GM19452 (cell line): ENCODE measurements at regions not wholly inside any gene's neighbourhood (a gene's known extent, or its start where the extent isn't known, plus 50 kb on each side); places are given as distances from the start of the nearest gene placed in this dataset.

Source experiments
- ATAC-seq: cut with Tn5 transposase; IDR thresholded peaks from one replicate; pipeline ENCODE4 v1.9.1; 2021; ENCODE audit not compliant: unreplicated experiment

DNA sequence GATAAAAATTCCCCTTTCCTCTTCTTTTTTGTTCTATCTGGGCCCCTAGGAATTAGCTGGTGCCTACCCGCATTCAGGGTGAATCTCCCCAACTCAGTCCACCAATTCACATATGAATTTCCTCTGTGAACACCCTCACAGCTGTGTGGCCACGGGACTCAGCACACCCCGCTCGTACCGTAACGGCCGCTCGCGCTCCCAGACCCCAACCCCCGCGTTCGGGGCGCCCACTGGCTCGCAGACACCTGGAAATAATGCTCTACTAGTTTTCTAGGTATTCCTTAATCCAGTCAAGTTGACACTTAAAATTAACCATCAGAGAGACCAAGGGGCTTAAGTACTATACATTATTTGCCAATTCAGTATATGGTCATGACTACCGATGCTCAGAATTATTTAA, 1702.1 kb upstream of the PCDH20 start:
- ATAC-seq, result no peak

DNA sequence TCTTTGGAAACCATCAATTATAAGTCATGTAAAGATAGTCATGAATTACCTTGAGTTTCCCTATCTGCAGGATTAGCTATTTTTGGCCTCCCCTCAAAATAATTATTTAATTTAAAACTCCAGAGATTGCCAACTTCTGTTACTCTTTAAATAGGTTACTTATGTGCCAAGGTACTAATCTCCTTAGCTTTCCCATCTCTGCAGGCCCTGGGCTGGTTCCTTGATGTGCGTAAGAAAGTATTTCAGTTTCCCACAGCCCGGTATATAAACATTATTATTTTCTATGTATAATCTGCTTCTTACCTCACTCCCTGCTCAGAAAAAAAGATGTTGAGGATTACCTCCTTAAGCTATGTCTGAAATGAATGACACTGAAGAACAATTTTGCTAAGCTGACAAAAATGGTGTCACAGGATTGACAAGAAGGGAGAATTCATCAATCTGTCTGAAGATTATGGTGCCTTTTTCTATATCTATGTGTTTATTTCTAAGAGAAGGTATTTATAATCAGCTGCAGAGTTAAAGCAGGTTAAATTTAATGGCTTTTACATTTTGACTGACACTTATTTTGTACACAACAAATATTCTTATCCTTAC, 1697.2 kb upstream of the PCDH20 start:
- no peak for ATAC-seq

DNA sequence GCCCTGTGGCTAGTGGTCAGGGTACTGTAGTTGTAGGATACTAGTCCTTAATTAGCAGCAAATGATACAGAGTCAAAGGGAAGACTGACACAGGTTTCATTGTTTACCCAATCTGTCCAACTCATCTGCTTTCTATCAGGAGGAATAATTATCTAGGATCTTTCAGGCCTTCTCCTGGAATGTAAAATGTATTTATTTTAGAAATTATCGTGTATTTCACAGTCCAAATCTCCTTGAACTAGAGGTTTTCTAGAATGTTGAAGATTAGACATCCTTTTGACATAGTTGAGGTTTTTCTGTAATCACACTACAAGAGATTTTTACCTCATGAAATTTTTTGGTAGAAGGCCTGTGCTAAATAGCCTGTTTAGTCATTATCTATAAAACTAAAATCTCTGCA, 1694.8 kb upstream of the PCDH20 start:
- ATAC-seq, result no peak

DNA sequence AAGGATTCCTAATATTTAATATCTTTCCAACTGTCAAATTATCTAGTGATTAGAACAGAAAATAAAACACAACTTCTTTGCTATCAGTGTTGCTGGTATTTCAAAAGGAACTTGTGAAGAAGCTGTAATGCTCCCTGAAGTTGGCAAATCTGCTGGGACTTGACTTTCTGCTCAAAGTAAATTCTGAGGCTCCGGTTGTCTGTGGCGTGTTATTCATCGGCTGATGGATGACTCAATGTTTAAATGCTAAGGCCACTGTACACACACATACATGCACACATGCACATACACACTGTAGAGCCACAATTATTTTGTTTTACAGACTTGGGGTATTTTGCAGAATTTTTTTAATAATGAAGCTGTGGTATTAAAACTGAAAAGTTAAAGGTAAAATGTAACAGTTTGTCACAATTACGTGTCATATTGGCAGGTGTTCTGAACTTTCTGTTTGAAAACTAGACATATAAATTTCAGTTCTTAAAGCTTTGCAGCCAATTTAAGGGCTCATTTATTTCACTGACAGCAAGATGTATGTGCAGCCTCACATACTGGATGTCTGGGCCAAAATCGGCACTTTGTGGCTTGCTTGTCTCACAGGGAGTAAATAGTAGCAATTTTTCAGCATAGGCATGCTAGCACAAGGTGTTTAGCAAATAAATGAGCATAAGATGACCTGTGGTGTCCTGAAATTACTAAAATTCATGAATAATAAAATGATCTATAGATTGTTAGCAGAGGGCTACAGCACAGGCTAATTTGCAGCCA, 1691.7 kb upstream of the PCDH20 start:
- no peak for ATAC-seq

DNA sequence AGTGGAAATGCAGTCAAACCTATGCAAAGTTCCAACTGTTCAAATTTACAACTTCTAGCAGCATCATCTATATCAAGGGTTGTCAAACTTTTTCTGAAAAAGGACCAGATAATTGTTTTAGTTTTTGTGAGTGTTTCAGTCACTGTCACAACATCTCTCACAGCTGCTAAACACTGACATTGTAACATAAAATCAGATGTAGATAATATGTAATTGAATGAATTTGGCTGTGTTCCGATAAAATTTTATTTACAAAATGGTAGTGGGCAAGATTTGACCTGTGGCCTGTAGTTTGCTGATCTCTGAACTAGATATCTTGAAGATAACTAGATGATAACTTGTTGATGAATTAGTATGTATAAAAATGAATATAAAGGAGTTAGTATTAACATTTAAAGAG, 1679.1 kb upstream of the PCDH20 start:
- no peak for ATAC-seq

DNA sequence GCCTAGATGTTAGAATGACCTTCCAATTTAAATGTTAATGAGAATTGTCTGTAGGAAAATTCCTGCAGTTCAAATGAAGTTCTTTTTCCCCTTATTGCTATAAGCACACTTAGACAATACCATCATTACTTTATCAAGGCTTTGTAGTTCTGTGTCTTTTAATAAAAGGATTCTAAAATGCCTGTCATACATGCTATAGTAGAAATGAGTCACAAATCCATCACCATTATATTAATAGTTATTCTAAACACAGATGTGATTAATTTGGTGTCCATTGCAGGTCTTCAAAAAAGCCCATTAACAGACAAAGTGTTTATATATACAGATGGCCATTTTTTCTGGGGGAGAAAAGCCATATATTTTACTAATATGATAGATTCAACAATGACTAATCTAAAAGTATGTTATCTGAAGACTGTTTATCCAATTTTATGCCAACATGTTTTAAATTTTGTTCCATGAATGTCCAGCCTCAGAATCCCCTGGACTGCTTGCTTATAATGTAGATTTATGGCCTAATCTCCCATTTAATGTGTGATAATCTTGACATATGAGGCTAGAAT, 1678.3 kb upstream of the PCDH20 start:
- no peak for ATAC-seq

DNA sequence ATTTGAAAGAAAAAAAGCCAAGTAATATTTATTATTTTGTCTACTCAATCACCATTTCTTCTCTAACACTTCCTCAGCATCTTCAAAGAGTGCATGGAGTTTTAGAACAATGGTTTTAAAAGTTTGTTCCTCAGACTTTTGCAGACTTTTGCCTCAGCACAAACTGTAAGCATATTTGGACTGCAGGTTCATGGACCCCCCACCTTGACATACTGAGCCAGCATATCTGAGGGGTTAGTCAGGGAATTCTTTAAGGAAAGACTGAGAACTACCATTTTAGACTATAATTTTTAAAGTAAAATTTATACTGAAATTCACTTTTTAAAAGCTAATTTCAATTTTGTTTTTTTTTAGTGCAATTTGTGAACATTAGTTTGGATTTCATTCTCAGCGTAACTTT, 1676.8 kb upstream of the PCDH20 start:
- no peak for ATAC-seq

DNA sequence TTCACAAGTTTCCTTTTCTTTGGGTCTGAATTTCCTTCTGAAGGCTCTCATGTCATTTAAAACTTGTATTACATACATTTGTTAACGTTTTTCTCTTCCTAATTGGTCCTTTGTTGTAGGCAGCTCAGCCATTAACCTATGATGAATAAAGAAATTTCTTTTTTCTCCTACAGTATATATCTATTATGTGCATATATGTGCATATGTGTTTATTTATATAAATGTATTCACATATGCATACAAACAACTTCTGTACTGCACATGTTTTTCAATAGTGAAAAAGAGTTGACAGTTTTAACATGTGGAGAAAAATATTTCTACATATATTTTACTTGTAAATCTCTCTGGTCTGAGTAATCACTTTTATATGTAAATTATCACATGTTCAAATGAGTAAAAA, 1674.9 kb upstream of the PCDH20 start:
- ATAC-seq, result no peak

DNA sequence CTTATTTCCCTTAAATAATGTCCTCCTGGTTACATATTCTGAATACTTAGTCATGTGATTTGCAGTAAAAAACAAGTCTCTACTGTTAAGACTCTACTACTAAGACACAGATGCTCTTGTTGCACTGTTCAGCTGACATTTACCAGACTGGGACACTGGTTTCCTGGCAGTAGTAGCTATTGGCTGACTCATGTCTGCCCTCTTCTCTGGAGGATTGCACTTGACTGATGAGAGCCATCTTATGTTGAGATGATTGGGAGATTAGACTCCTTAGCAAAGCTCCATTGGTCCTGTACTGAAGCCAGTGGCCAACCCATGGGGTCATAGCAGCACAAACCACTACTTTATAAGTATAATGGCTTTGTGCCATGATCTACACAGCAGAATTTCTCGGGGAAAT, 1672.6 kb upstream of the PCDH20 start:
- no peak for ATAC-seq

DNA sequence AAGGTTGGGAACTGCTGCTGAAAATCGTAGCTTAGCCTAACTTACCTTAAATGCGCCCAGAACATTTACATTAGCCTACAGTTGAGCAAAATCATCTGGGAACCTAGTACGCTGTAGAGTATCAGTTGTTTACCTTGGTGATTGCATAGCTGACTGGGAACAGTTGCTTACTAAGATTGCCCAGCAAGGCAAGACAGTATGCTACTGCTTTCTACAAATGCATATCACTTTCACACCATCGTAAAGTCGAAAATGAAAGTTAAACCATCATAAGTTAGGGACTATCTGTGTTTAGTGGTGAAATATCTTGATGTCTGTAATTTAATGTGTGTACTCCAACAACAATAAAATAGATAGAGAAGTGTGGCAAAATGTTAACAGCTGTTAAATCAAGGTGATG, 1670.6 kb upstream of the PCDH20 start:
- no peak for ATAC-seq

DNA sequence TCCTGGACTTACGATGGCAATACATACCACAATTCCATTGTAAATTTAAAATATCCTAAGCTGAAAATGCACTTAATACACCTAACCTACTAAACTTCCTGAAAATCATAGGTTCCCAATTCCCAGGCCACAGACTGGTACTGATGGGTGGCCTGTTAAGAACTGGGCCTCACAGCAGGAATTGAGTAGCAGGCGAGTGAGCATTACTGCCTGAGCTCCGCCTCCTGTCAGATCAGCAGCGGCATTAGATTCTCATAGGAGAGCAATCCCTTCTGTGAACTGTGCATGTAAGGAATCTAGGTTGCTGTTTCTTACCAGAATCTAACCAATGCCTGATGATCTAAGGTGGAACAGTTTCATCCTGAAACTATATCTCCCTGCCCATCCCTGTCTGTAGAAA, 1670.2 kb upstream of the PCDH20 start:
- ATAC-seq, result no peak

DNA sequence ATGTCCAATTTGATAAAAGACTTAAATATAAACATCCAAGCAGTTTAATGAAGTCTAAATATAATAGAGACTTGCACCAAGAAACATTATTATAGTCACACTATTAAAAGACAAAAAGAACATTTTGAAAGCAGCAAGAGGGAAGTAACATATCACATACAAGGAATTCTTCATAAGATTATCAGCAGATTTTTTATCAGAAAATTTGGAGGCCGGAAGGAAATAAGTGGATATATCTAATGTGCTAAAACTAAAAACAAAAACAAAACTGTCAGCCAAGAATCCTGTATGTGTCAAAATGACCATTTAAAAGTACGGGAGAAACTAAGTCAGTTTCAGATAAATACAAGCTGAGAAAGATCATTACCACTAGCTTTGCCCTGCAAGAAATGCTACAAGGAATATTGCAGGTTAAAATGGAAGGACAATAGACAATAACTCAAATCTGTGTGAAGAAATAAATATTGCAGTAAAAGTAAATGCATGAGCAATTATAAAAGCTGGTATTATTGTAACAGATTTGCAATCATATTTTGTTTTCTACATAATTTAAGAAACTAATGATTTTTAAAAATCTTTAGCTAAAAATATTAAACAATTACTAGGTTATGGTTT, 1665.9 kb upstream of the PCDH20 start:
- no peak for ATAC-seq

DNA sequence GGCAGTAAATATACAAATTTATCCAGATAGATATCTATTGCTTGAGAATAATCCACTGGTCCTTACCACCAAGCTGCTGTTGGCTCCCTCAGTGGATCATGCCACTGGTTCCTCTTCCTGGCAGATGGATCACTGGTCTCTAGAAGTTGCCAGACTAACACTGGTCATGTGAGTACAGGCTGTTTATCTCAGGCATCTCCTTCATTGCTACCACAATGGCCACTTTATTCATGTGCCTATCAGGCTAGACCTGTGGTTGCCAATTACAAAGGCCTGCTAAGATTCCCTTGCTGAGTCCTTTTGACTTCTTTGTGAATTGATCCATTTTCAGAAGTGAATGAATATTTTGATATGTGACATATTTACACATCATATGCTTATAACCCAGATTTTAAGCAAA, 1659.5 kb upstream of the PCDH20 start:
- ATAC-seq, result no peak

DNA sequence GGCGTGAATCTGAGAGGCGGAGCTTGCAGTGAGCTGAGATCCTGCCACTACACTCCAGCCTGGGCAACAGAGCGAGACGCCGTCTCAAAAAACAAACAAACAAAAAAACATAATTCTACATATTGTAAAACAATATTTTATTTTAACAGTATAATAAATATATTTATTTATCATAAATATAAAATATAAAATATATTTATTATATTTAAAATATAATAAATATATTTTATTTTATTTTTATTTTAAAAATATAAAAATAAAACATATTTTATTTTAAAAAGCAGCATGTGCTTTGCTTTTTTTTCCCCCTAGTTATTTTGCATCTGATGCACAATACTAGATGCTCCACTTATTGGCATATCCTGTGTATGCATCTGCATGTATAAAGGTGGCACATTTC, 1634.6 kb upstream of the PCDH20 start:
- no peak for ATAC-seq

DNA sequence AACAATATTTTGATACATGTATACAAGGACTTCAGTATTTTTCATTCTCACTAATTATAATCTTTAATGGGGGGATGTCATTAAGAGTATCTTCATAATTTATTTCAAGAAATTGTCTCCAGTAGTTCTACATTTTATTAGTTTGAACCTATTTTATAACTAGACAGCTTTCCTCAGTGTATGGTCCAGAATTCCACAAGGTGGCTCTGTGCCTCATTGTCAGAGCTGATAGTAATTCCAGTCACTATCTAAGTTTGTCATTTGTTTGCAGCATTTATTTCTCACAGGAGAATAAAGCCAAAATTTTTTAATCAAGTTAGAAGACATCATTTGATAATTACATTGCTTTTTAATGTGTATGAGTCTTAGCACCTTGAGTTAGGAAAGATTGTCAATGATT, 1633.0 kb upstream of the PCDH20 start:
- no peak for ATAC-seq

DNA sequence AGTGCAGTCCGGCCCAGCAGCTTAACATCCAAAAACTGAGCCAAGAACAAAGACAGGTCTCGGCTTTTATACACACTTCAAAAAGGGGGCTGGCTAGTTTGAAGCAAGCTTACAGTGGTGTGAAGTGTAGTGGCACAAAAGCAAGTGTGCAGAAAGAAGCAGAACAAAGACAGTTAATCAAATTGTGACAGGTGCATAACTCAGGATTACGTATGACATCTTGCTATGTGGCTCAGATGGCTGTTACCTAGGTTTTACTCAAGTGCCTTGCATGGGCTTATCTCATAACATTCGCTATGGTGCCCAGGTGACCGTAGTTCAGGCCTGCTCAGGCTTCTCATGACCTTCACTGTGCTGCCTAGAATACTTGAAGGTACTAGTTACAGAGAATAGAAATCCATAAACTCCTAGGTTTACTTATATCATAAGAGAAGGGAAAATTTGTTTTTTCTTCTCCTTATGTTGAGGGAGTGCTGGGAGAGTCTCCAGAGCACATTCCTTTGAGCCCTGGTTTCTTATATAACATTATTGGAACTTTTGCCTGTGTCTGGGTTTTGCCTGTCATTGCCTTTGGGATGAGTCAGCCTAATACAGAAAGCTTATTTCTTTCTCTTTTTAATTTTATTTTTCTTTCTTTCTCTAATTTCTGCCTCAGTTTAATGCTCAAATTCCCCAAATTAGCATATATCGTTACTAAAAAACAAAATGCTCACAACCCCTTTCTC, 1629.1 kb upstream of the PCDH20 start:
- ATAC-seq, result no peak

DNA sequence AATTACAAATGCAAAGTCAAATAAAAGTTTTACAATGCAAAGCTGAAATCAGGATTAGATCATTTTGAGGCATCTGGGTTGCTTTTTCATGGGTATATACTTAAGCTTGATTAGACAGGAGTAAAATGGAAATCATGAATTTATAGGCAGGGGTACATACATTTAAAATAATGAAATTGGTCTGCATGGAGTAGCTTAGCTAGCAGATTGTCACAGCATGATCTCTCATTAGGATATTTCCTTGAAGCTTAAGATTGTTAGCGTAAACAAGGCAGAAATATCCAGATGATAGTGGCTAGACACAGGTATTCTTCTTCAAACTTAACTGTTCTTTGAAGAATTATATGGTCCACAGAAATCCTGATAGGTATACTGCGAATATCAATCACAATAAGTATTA, 1627.0 kb upstream of the PCDH20 start:
- no peak for ATAC-seq

DNA sequence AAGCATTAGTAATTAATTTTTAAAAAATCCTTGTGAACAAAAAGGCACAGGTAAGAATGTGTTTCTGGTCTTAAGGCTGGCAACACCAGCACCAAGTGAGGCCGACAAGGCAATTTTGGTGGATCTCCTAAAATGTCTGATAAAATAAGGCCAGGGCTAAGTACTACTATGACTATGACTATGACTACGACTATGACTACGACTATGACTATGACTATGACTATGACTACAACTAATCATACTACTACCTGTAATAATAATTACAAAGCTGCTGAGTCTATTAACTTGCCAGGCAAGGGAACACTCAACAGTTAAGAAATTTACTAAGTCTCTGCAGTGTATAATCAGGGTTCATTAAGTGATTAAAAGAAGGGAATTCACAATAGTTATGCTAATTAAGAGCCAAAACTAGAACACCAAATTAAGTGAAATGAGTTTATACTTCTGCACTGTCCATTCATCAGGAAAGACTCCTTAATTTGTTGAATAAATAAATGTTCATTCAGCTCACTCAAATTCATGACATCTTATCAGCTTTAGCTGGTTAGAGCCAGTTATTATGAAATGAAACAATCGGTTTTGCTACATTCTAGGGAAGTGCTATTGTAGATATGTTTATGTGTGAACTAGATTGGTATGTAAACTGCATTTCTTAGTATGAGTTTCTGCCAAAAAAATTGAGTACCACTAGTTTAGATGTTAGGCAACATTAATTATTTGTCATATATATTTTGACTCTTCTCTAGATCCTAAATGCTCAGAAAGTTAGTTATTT, 1626.2 kb upstream of the PCDH20 start:
- ATAC-seq, result no peak

DNA sequence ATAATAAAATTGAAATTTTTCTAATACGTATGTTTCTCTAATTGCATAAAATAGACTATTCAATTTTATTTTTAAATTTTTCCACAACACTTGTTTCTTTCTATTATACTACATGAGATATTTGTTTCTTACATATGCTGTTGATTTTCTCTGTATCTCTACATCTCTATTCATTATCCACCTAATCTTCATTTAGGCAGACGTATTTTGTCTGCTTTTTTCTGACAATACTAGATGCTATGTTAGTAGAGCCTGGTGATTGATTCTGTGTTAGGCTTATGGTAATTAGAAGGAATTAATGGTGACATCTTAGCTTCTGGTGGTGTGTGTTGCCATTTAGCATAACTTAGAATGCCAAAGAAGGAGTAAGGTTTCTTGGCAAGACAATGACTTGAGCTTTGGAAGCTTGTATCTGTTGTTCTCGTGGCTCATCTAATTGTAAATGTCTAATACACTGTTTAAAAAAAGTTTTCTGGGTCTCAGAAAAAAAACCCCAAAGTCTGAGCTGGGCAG, 1610.7 kb upstream of the PCDH20 start:
- ATAC-seq, result no peak

DNA sequence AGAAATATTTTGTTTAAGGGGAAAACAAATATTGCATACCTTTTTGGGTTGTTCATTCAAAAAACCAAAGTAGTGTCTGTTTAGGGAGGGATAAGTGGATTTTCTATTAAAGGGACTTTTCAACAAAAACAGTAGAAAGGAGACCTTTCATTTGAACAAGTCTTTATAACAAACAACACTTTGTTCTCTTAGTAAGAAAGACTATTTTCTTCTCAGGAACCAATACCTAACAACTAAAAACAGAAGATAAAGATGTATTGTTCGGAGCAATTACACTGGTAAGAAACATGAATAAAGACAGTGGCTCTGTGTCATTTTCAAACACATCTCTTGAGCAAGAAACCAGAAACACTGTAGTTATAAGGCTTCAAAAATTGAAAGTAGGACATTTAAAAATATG, 1610.1 kb upstream of the PCDH20 start:
- no peak for ATAC-seq

DNA sequence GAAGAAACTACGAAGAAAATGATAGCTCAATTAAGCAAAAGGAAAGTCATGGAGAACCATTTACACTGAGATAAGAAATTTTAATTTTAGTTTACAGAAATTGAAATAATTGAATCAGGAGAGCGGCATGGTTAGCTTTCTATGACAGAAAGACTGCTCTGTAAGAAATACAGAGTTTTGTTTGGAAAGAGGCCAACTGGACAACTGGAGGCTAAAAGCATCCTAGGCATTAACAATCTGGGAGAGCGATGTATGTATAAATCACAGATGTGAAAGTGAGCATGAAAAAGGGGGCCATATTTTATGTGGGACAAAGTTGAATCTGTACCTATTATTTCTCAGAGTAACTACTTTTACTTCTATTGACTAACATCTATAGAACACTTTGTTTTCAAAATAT, 1608.8 kb upstream of the PCDH20 start:
- no peak for ATAC-seq
